Type B pancreatic cell (in vitro differentiated cells): ENCODE measurements at regions not wholly inside any gene's neighbourhood (a gene's known extent, or its start where the extent isn't known, plus 50 kb on each side); places are given as distances from the start of the nearest gene placed in this dataset.

Experiments
- DNase-seq: peaks from one replicate; pipeline ENCODE4 v3.0.0; 2021; ENCODE audit warnings: mixed read lengths; ENCODE audit not compliant: unreplicated experiment; ENCODE audit errors: extremely low spot score
- H3K27ac Mint-ChIP-seq: 2 replicates; pipeline ENCODE4 v1.8.0; 2021; ENCODE audit warnings: mild to moderate bottlenecking, mixed read lengths
- H3K27me3 Mint-ChIP-seq: 2 replicates; pipeline ENCODE4 v1.8.0; 2021; ENCODE audit warnings: mixed read lengths
- H3K36me3 Mint-ChIP-seq: 2 replicates; pipeline ENCODE4 v1.8.0; 2021; ENCODE audit warnings: mixed read lengths
- H3K4me1 Mint-ChIP-seq: one replicate; pipeline ENCODE4 v1.8.0; 2021; ENCODE audit warnings: mixed read lengths; ENCODE audit not compliant: unreplicated experiment
- H3K4me3 Mint-ChIP-seq: 2 replicates; pipeline ENCODE4 v1.8.0; 2021; ENCODE audit warnings: mild to moderate bottlenecking, mixed read lengths
- H3K9me3 Mint-ChIP-seq: 2 replicates; pipeline ENCODE4 v1.8.0; 2021; ENCODE audit warnings: mixed read lengths
- CTCF ChIP-seq: fragments of 200-600 bp; sonication (generic); conservative IDR thresholded peaks from 2 replicates; pipeline ENCODE4 v1.5.0; 2021; ENCODE audit warnings: antibody characterized with exemption, mild to moderate bottlenecking

- Mint-ChIP-seq H3K36me3 (no peaks in the 10 kb centered on the region), H3K27me3 (peaks cover 39% of the 10 kb centered on the region), H3K27ac (no peak overlapping the region), H3K4me1 (peaks cover 5% of the 10 kb centered on the region), H3K4me3 (no peak overlapping the region), H3K9me3 (no peaks in the 10 kb centered on the region)
- TF ChIP-seq CTCF = no peak
- no peak for DNase-seq
Observed at GRCh38 chr22:49086606-49087157, 741.0 kb downstream of the BRD1 start.

- TF ChIP-seq CTCF = no peak
- DNase-seq = no peak
- H3K27ac Mint-ChIP-seq = no peak overlapping the region
- H3K9me3 Mint-ChIP-seq = no peaks in the 10 kb centered on the region
- H3K4me1 Mint-ChIP-seq = peaks cover 5% of the 10 kb centered on the region
- peaks cover 39% of the 10 kb centered on the region for H3K27me3 Mint-ChIP-seq
- no peaks in the 10 kb centered on the region for H3K36me3 Mint-ChIP-seq
- H3K4me3 Mint-ChIP-seq = no peak overlapping the region
Observed at GRCh38 chr22:49086181-49086580, 741.5 kb downstream of the BRD1 start.

GRCh38 chr22:49084206-49084605, 743.5 kb downstream of the BRD1 start:
- no peak for DNase-seq
- TF ChIP-seq CTCF = no peak
- H3K4me3 Mint-ChIP-seq = no peak overlapping the region
- H3K9me3 Mint-ChIP-seq = no peaks in the 10 kb centered on the region
- peaks cover 5% of the 10 kb centered on the region for H3K4me1 Mint-ChIP-seq
- no peak overlapping the region for H3K27ac Mint-ChIP-seq
- peaks cover 31% of the 10 kb centered on the region for H3K27me3 Mint-ChIP-seq
- H3K36me3 Mint-ChIP-seq = no peaks in the 10 kb centered on the region

- H3K4me3 Mint-ChIP-seq = no peak overlapping the region
- H3K27ac Mint-ChIP-seq = no peak overlapping the region
- no peak for DNase-seq
- no peak for TF ChIP-seq CTCF
- peaks cover 31% of the 10 kb centered on the region for H3K27me3 Mint-ChIP-seq
- no peaks in the 10 kb centered on the region for H3K36me3 Mint-ChIP-seq
- H3K9me3 Mint-ChIP-seq = no peaks in the 10 kb centered on the region
- H3K4me1 Mint-ChIP-seq = peaks cover 5% of the 10 kb centered on the region
Observed at GRCh38 chr22:49083607-49084006, 744.1 kb downstream of the BRD1 start.

- Mint-ChIP-seq H3K4me3 (no peak overlapping the region), H3K27ac (no peak overlapping the region), H3K27me3 (peaks cover 27% of the 10 kb centered on the region), H3K9me3 (no peaks in the 10 kb centered on the region), H3K4me1 (peaks cover 5% of the 10 kb centered on the region), H3K36me3 (no peaks in the 10 kb centered on the region)
- no peak for DNase-seq
- no peak for TF ChIP-seq CTCF
Observed at GRCh38 chr22:49082451-49082850, 745.2 kb downstream of the BRD1 start.

GRCh38 chr22:49081926-49082325, 745.7 kb downstream of the BRD1 start:
- TF ChIP-seq CTCF = no peak
- no peaks in the 10 kb centered on the region for H3K4me1 Mint-ChIP-seq
- H3K4me3 Mint-ChIP-seq = no peak overlapping the region
- no peak overlapping the region for H3K27ac Mint-ChIP-seq
- H3K27me3 Mint-ChIP-seq = peaks cover 23% of the 10 kb centered on the region
- H3K36me3 Mint-ChIP-seq = no peaks in the 10 kb centered on the region
- no peaks in the 10 kb centered on the region for H3K9me3 Mint-ChIP-seq
- DNase-seq = no peak
